ENCODE measurements at regions not wholly inside any gene's neighbourhood (a gene's known extent, or its start where the extent isn't known, plus 50 kb on each side); places are given as distances from the start of the nearest gene placed in this dataset.

DNA sequence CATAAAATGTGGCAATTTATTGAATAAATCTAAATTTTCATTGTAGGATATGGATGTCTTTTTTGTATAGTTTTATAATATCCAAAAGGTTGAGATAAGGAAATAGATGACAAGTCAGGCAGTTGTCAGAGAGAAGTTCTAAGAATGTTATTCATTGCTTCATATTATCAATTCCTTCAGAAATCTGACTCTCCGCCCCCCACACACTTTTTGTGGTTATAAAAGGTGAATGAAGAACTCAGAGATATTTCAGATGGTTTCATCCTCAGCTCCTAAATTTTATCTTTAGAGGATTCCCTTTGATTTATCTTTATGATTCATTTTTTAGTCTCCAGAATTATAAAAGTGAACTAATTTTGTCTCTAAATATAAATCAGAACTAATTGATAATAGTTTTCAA, 136.1 kb upstream of the NOX3 start:
- no peaks in the 10 kb centered on the region for H4K20me1 ChIP-seq (ENCODE audit: insufficient read depth)
- intact Hi-C loops (cut with micrococcal nuclease): no loop called here
- H3K27me3 ChIP-seq (ENCODE audit: insufficient read depth, low read length): no peaks in the 10 kb centered on the region
- no peak overlapping the region for H2AFZ ChIP-seq (ENCODE audit: low read depth, low read length, poor library complexity, severe bottlenecking)
- no peak overlapping the region for H3K4me3 ChIP-seq (replicated peaks in 1 of 2; ENCODE audit: low read depth in 1 of 2, low read length in 2 of 2)
- H3K36me3 ChIP-seq (ENCODE audit: control insufficient read depth in 1 of 2, insufficient read depth in 2 of 2, low read length in 2 of 2): no peaks in the 10 kb centered on the region
- ChIA-PET POLR2A (no interaction called here), RAD21 (ENCODE audit: low non-redundant PET in 1 of 2, low total read pairs in 2 of 2, uncharacterized antibody in 2 of 2, unreplicated experiment in 2 of 2) (no interaction called here), CTCF (no interaction called here)
- no peak overlapping the region for H3K4me2 ChIP-seq (ENCODE audit: low read length)
- no peak overlapping the region for H3K27ac ChIP-seq (ENCODE audit: low read depth, low read length)
- no TSS peak for BruUV-seq (replicated peaks)
- H3K9me3 ChIP-seq (ENCODE audit: control insufficient read depth in 1 of 2, insufficient read depth in 1 of 2, low read depth in 1 of 2, low read length in 2 of 2): no peaks in the 10 kb centered on the region
- no peak overlapping the region for H3K9ac ChIP-seq (ENCODE audit: low read length)
- TF ChIP-seq, protein P1, sequence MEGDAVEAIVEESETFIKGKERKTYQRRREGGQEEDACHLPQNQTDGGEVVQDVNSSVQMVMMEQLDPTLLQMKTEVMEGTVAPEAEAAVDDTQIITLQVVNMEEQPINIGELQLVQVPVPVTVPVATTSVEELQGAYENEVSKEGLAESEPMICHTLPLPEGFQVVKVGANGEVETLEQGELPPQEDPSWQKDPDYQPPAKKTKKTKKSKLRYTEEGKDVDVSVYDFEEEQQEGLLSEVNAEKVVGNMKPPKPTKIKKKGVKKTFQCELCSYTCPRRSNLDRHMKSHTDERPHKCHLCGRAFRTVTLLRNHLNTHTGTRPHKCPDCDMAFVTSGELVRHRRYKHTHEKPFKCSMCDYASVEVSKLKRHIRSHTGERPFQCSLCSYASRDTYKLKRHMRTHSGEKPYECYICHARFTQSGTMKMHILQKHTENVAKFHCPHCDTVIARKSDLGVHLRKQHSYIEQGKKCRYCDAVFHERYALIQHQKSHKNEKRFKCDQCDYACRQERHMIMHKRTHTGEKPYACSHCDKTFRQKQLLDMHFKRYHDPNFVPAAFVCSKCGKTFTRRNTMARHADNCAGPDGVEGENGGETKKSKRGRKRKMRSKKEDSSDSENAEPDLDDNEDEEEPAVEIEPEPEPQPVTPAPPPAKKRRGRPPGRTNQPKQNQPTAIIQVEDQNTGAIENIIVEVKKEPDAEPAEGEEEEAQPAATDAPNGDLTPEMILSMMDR (IDR thresholded peaks at IDR 0.05 in 2 of 3, conservative IDR thresholded peaks at IDR 0.05 in 1 of 3; ENCODE audit: borderline replicate concordance in 1 of 3, insufficient read depth in 1 of 3, low read depth in 2 of 3, low read length in 2 of 3): no peak
- no peak for DNase-seq (ENCODE audit: low read depth, low spot score)
- no peak for ATAC-seq
- H3K9me2 ChIP-seq (ENCODE audit: insufficient read depth): no peaks in the 10 kb centered on the region
- no peaks in the 10 kb centered on the region for H3K4me1 ChIP-seq (ENCODE audit: control insufficient read depth in 1 of 2, insufficient read depth in 2 of 2, low read length in 2 of 2)
- H3K79me2 ChIP-seq (ENCODE audit: insufficient read depth, low read length): no peaks in the 10 kb centered on the region

DNA sequence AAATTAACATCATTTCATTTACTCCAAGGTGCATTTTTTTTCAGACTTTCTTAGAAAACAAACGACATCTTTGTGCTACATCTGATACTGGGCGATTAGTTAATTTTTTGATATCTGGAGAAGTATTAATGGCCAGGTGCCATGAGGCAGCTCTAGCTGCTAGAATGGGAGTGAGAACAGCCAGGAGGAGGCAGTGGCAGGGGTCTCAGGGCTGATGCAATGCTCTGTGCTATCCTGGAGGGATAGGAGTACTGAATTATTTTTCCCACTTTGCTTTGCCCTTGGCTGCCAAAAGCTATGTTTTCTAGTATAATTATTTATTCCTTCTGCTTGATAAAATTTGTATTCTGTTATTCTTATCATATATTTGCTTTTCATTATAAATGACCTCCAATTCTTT, 133.6 kb upstream of the NOX3 start:
- Histone ChIP-seq H4K20me1 (ENCODE audit: insufficient read depth) (no peaks in the 10 kb centered on the region), H3K9ac (ENCODE audit: low read length) (no peak overlapping the region), H3K9me3 (ENCODE audit: control insufficient read depth in 1 of 2, insufficient read depth in 1 of 2, low read depth in 1 of 2, low read length in 2 of 2) (no peaks in the 10 kb centered on the region), H3K4me2 (ENCODE audit: low read length) (no peak overlapping the region), H3K9me2 (ENCODE audit: insufficient read depth) (no peaks in the 10 kb centered on the region), H3K27ac (ENCODE audit: low read depth, low read length) (no peak overlapping the region), H3K36me3 (ENCODE audit: control insufficient read depth in 1 of 2, insufficient read depth in 2 of 2, low read length in 2 of 2) (no peaks in the 10 kb centered on the region), H3K4me1 (ENCODE audit: control insufficient read depth in 1 of 2, insufficient read depth in 2 of 2, low read length in 2 of 2) (no peaks in the 10 kb centered on the region), H3K27me3 (ENCODE audit: insufficient read depth, low read length) (no peaks in the 10 kb centered on the region), H3K4me3 (replicated peaks in 1 of 2; ENCODE audit: low read depth in 1 of 2, low read length in 2 of 2) (no peak overlapping the region), H3K79me2 (ENCODE audit: insufficient read depth, low read length) (no peaks in the 10 kb centered on the region), H2AFZ (ENCODE audit: low read depth, low read length, poor library complexity, severe bottlenecking) (no peak overlapping the region)
- ChIA-PET CTCF (no interaction called here), RAD21 (ENCODE audit: low non-redundant PET in 1 of 2, low total read pairs in 2 of 2, uncharacterized antibody in 2 of 2, unreplicated experiment in 2 of 2) (no interaction called here), POLR2A (no interaction called here)
- DNase-seq (ENCODE audit: low read depth, low spot score) (no peak), ATAC-seq (no peak)
- no TSS peak for BruUV-seq (replicated peaks)
- intact Hi-C loops (cut with micrococcal nuclease): no loop called here
- TF ChIP-seq EGR1 (IDR thresholded peaks at IDR 0.05; ENCODE audit: low read depth): no peak
- TF ChIP-seq, protein P2, sequence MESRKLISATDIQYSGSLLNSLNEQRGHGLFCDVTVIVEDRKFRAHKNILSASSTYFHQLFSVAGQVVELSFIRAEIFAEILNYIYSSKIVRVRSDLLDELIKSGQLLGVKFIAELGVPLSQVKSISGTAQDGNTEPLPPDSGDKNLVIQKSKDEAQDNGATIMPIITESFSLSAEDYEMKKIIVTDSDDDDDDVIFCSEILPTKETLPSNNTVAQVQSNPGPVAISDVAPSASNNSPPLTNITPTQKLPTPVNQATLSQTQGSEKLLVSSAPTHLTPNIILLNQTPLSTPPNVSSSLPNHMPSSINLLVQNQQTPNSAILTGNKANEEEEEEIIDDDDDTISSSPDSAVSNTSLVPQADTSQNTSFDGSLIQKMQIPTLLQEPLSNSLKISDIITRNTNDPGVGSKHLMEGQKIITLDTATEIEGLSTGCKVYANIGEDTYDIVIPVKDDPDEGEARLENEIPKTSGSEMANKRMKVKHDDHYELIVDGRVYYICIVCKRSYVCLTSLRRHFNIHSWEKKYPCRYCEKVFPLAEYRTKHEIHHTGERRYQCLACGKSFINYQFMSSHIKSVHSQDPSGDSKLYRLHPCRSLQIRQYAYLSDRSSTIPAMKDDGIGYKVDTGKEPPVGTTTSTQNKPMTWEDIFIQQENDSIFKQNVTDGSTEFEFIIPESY (IDR thresholded peaks at IDR 0.05; ENCODE audit: extremely low read depth, insufficient replicate concordance, low read length): no peak
- TF ChIP-seq CEBPB (IDR thresholded peaks at IDR 0.05; ENCODE audit: low read depth): no peak
- no peak for TF ChIP-seq ZNF274 (IDR thresholded peaks at IDR 0.05; ENCODE audit: low read depth, low read length)
- no peak for TF ChIP-seq POLR2AphosphoS5 (IDR thresholded peaks at IDR 0.05; ENCODE audit: low read depth, low read length)
- TF ChIP-seq YY1 (IDR thresholded peaks at IDR 0.05; ENCODE audit: extremely low read depth, insufficient replicate concordance, low read depth, low read length): no peak
- TF ChIP-seq, protein P1 (IDR thresholded peaks at IDR 0.05 in 2 of 3, conservative IDR thresholded peaks at IDR 0.05 in 1 of 3; ENCODE audit: borderline replicate concordance in 1 of 3, insufficient read depth in 1 of 3, low read depth in 2 of 3, low read length in 2 of 3): no peak
- TF ChIP-seq, protein P3, sequence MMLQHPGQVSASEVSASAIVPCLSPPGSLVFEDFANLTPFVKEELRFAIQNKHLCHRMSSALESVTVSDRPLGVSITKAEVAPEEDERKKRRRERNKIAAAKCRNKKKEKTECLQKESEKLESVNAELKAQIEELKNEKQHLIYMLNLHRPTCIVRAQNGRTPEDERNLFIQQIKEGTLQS (IDR thresholded peaks at IDR 0.05): no peak
- TF ChIP-seq, protein P4, sequence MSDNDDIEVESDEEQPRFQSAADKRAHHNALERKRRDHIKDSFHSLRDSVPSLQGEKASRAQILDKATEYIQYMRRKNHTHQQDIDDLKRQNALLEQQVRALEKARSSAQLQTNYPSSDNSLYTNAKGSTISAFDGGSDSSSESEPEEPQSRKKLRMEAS (IDR thresholded peaks at IDR 0.05): no peak
- TF ChIP-seq ELF1 (IDR thresholded peaks at IDR 0.05; ENCODE audit: borderline replicate concordance, low read depth): no peak
- TF ChIP-seq POLR2A (IDR thresholded peaks at IDR 0.05; ENCODE audit: borderline replicate concordance, extremely low read depth, insufficient read depth, insufficient read length): no peak
